ENCODE measurements at regions not wholly inside any gene's neighbourhood (a gene's known extent, or its start where the extent isn't known, plus 50 kb on each side); places are given as distances from the start of the nearest gene placed in this dataset.

DNA sequence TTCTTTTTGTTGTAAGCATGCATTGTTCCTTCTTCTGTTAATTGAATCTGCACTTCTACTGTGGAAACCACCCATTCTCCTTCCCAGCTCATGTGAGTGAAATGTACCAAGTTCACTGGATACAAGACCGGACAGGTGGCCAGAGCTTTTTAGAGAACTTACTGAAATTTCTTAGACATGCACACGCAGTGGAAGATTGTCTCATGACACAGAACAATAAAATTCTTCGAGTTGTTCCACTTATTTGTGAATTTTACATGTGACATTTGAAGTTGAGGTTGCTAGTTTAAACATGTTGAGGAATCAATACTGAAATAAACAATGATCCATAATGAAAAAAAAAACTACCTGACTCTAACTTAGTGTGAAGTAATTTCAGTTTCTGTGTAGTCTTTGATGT, 568.0 kb downstream of the TECRL start:
- dilution Hi-C loops (cut with HindIII; ENCODE audit: low sequenced_read_pairs, unreplicated experiment) (no loop called here), in situ Hi-C loops (cut with MboI; ENCODE audit: low sequenced_read_pairs) (no loop called here), intact Hi-C loops (cut with micrococcal nuclease) (no loop called here)
- no peak overlapping the region for H2BK120ac ChIP-seq (ENCODE audit: low read depth, low read length)
- no peak overlapping the region for H2AK5ac ChIP-seq (ENCODE audit: low read depth, low read length)
- H4K91ac ChIP-seq (ENCODE audit: insufficient read depth, low read depth, low read length): no peak overlapping the region
- ChIA-PET CTCF (no interaction called here), POLR2A (ENCODE audit: unreplicated experiment) (no interaction called here)
- WGBS, 2 experiments (ENCODE audit: extremely low coverage in 2 of 2, insufficient read length in 1 of 2): no CpG with 5 or more reads among the region's 3 CpGs
- H3K9me3 ChIP-seq (ENCODE audit: control insufficient read depth, insufficient read depth, low read length): peaks cover 6% of the 10 kb centered on the region; the same call in 1 of the 2 replicates
- no peak overlapping the region for H3K14ac ChIP-seq (replicated peaks; ENCODE audit: low read depth, low read length)
- no peak overlapping the region for H3K4me2 ChIP-seq (ENCODE audit: low read depth, low read length)
- no peaks in the 10 kb centered on the region for H3K9me1 ChIP-seq (ENCODE audit: insufficient read depth, low read length)
- DNase-seq: no peak
- H3K36me3 ChIP-seq (ENCODE audit: control insufficient read depth, insufficient read depth, low read length): no peaks in the 10 kb centered on the region
- no peak overlapping the region for H3K4ac ChIP-seq (ENCODE audit: low read depth, low read length)
- no peak overlapping the region for H2AK9ac ChIP-seq (replicated peaks; ENCODE audit: low read depth, low read length, poor library complexity)
- H3K27ac ChIP-seq (ENCODE audit: insufficient read depth, low read length): no peak overlapping the region
- H3K27me3 ChIP-seq (ENCODE audit: control insufficient read depth, insufficient read depth, low read length): no peaks in the 10 kb centered on the region
- H3K23ac ChIP-seq (ENCODE audit: low read depth, low read length): no peak overlapping the region
- H3K4me1 ChIP-seq (ENCODE audit: control insufficient read depth, insufficient read depth, low read length): no peaks in the 10 kb centered on the region
- H2BK5ac ChIP-seq (ENCODE audit: low read depth, low read length, poor library complexity, severe bottlenecking): no peak overlapping the region
- H3K4me3 ChIP-seq (ENCODE audit: insufficient read depth, low read depth, low read length): no peak overlapping the region
- no peak overlapping the region for H2AFZ ChIP-seq (replicated peaks; ENCODE audit: low read length, poor library complexity)
- H4K20me1 ChIP-seq (ENCODE audit: insufficient read depth, low read length): no peaks in the 10 kb centered on the region
- no peak overlapping the region for H2BK20ac ChIP-seq (ENCODE audit: low read depth, low read length)
- no peak overlapping the region for H2BK15ac ChIP-seq (ENCODE audit: low read depth, low read length)
- H3K79me1 ChIP-seq (ENCODE audit: low read depth in 1 of 2, low read length in 2 of 2): no peaks in the 10 kb centered on the region
- H3K18ac ChIP-seq (ENCODE audit: low read depth, low read length): no peak overlapping the region
- H4K8ac ChIP-seq (ENCODE audit: low read depth in 2 of 2, low read length in 2 of 2): no peak overlapping the region
- BruUV-seq (replicated peaks): no TSS peak
- no peak overlapping the region for H4K5ac ChIP-seq (ENCODE audit: low read depth, low read length)
- no peak for TF ChIP-seq CEBPB (IDR thresholded peaks at IDR 0.05; ENCODE audit: low read depth, low read length)
- no peak for TF ChIP-seq POLR2A (IDR thresholded peaks at IDR 0.05; ENCODE audit: low read depth, low read length)
- no peak for TF ChIP-seq FOS (IDR thresholded peaks at IDR 0.05; ENCODE audit: low read depth, low read length)
- TF ChIP-seq, protein P1, sequence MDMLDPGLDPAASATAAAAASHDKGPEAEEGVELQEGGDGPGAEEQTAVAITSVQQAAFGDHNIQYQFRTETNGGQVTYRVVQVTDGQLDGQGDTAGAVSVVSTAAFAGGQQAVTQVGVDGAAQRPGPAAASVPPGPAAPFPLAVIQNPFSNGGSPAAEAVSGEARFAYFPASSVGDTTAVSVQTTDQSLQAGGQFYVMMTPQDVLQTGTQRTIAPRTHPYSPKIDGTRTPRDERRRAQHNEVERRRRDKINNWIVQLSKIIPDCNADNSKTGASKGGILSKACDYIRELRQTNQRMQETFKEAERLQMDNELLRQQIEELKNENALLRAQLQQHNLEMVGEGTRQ (IDR thresholded peaks at IDR 0.05; ENCODE audit: low read depth, low read length): no peak
- no peak for TF ChIP-seq MXI1 (IDR thresholded peaks at IDR 0.05; ENCODE audit: borderline replicate concordance, low read depth, low read length)
- no peak for TF ChIP-seq RCOR1 (IDR thresholded peaks at IDR 0.05; ENCODE audit: insufficient replicate concordance, low read length)
- no peak for TF ChIP-seq CHD1 (IDR thresholded peaks at IDR 0.05; ENCODE audit: low read depth, low read length)
- no peak for TF ChIP-seq MAFK (IDR thresholded peaks at IDR 0.05; ENCODE audit: low read depth, low read length)
- H3K9ac ChIP-seq (ENCODE audit: low read depth, low read length): no peak overlapping the region
- no peak overlapping the region for H3K56ac ChIP-seq (ENCODE audit: extremely low read depth, insufficient read depth, low read length)
- ATAC-seq (ENCODE audit: low read depth): no peak

Data from IMR-90 (cell line).